Left renal pelvis (tissue), 4 donors: ENCODE measurements at regions not wholly inside any gene's neighbourhood (a gene's known extent, or its start where the extent isn't known, plus 50 kb on each side); places are given as distances from the start of the nearest gene placed in this dataset.

Source experiments
- DNase-seq, 4 donors: peaks; one replicate each; pipeline ENCODE4 v3.0.0-alpha.2; 2013; ENCODE audit warnings: low read depth in 4 of 4, low spot score in 3 of 4

GRCh38 chr18:78675231-78675630 lies 304.4 kb upstream of the SALL3 start:
- no peak for DNase-seq

DNA sequence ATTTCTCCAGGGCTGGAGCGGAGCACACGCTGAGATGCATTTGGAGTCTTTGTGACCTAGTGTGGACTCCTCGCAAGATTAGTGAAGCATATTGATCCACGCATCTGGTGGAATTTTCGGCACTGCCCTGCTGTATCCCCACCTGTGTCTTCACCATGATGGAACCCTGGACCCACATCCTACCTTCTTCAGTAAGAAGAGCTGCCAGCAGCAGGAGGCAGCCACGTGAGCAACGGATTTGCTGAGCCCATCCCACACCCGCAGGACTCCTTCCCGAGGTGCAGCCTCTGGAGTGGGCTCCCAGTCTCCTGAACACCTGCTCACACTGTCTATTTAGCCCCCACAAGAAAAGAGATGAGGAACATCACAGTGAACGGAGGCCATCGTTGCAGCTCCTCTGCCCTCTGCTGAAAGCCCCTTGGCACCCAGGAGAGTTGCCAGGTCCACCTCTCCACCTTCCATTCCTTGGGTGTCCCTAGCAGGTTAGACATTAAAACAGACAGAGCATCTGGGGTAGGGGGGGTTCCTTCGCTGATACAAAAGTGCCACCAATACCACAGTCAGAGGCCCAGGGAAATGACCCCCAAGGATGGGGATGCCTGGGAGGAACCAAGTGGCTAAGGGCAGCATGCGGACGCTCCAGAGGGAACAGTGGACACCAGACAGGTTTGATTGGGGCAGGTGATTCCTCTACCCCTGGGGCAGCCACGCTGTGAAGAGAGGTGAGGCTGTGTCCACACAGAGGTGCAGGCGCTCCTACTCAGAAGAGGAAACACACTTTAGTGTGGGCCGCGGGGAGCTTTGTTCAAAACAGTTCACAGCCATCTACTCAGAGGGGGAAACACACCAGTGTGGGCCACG lies 302.8 kb upstream of the SALL3 start:
- no peak for DNase-seq

GRCh38 chr18:78677483-78678317 lies 301.9 kb upstream of the SALL3 start:
- DNase-seq: no peak

- DNase-seq: no peak
Observed at GRCh38 chr18:78678318-78678695, 301.3 kb upstream of the SALL3 start.

DNA sequence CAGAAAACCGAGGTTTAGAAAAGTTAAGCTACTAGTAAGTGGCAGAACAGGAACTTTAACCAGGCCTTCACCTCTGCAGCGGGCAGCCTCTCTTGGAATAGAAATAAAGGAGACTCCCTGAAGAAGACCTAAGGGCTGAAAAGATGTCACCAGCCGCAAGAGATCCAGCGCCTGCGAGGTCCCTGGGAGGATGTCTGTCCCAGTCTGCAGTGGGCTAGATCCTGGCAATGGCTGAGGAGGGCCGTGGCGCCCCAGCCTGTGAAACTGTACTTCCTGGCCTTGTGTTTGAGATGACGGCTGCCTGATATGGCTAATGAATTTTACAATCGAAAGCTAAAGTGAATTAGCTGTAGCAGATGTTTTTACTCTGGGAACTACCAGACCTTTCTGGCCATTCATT lies 300.6 kb upstream of the SALL3 start:
- no peak for DNase-seq

GRCh38 chr18:78679613-78680260 lies 299.9 kb upstream of the SALL3 start:
- no peak for DNase-seq

- DNase-seq: no peak
Observed at GRCh38 chr18:78681396-78681795, 298.2 kb upstream of the SALL3 start.

- no peak for DNase-seq
Observed at GRCh38 chr18:78681934-78682333, 297.7 kb upstream of the SALL3 start.

DNA sequence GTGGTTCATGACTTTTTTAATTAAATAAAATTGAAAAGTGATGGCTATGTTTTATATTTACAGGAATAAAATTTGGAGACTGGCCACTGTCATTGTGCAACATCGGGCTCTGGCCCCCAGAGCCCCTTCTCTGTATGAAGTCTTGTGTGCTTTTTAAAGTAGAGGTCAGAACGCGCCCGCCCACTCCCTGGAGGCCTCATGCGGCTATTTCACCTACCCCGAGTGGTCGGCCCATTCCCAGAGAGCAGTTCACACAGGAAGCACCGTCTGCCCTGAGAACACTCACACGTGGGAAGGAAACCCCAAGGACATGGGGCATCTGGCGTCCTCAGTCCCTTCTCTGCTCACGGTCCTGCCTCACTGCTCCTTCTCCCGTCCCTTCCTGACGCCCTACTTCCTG lies 296.9 kb upstream of the SALL3 start:
- no peak for DNase-seq

DNA sequence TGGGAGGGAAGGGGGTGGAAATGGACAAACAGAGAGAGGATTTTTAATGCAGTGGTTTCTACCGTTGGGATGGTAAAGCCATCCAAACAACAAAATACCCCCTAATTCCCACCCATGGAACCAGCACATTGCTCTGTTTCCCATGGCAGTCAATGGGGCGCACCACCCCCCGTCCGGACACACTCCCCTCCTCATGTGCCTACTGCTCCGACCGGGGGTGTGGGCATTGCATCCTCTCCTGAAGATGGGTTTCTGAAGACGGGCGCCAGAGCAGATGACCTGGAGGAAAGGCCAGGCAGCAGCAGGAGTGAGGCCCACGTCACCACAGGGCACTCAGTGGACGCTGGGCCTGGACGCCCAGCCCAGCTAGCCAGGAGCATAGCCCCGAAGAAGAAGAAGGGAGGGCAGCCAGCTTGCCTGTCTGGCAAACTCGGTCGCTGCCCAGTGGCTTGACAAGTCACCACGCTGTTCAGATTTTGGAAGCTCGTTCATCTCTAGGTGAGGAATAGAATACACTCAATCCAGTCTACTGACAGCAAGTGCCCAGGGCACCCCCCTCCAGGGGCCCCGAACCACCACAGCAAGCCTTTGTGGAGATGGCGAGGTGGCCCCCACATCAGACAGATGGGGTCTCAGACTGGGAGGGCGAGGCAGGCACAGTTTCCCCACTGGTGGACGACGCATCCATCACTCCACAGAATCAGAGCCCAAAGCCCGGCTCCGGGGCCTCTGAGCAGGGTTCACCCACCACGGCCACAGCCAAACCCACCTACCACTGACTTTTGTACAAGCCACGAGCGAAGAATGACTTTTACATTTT lies 296.2 kb upstream of the SALL3 start:
- no peak for DNase-seq

DNA sequence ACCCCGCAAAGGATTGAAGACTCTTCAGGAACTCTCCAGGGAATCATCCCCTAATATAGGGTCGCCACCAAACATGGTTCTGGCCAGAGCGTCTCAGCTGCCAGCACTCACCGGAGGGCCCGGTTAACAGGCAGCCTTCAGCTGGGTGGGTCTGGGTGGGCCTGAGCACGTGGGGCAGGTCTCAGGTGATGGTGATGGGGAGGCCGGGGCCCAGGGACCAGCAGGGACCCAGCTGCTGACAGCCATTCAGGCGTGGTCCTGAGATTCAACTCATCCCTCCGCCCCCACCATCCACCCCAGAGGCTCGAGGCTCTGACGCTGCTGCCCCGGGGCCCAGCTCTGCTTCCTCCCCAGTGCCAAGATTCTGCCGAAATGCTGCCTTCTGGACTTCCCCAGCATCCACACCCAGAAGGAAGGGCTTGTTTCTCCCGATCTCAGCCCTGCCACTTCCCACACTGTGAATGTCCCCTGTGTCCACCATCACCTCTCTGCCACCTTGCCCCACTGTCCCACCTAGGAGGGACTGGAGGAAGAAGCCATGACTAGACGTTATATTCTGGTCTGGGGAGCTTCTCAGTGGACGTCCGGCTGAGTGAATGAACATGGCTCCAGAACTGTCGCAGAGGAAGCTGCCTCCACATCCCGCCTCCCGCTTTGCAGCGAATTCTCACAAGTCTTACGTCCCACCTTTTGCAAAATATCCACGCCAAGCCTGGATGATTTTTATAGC lies 294.2 kb upstream of the SALL3 start:
- no peak for DNase-seq

- no peak for DNase-seq
Observed at GRCh38 chr18:78685980-78686530, 293.6 kb upstream of the SALL3 start.

GRCh38 chr18:78686976-78687685 lies 292.5 kb upstream of the SALL3 start:
- DNase-seq: no peak

- DNase-seq: no peak
Observed at GRCh38 chr18:78687736-78688135, 291.9 kb upstream of the SALL3 start.

- no peak for DNase-seq
Observed at GRCh38 chr18:78688249-78688648, 291.4 kb upstream of the SALL3 start.

GRCh38 chr18:78688916-78689315 lies 290.7 kb upstream of the SALL3 start:
- DNase-seq: no peak

DNA sequence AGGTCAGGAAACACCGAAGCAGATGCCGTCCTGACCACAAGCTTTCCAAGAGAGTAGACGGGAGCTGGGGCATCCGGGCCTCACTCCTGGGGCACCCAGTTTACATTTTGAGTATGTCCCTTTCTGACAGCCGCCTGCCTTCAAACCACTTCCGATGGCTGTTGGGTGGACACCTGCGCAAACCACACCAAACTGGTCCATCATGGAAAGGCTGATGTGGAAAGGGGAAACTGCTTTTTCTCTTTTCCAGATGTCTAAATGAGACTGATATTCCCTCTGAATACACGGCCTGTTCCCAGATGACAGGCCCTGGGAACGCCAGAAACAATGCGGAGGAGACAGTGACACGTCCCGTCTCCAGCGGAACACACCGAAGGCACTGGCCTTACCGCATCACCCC lies 290.0 kb upstream of the SALL3 start:
- DNase-seq: no peak

GRCh38 chr18:78692105-78692504 lies 287.5 kb upstream of the SALL3 start:
- no peak for DNase-seq

DNA sequence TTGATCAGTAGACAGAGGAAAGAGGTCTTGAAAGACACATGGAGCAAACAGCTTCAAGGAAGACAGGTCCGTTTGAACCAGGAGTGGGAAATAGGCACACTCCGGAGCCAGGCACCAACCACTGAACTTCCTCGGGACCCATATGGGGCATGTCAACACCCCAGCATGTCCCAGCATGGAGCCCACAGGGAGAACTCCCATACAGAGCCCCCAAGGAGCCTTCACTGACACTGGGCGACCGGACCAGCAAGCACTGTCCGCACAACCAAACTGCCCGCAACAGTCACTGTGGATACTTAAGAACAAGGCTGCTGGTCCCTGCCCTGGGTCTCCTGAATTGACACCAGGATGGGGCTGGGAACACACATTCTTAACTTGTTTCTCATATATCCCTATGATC lies 286.2 kb upstream of the SALL3 start:
- DNase-seq: no peak
